H9 (cell line): ENCODE measurements at regions not wholly inside any gene's neighbourhood (a gene's known extent, or its start where the extent isn't known, plus 50 kb on each side); places are given as distances from the start of the nearest gene placed in this dataset.
"Not testable (repeated sequence)": the region's sequence is repeated elsewhere in the genome, so short reads cannot be mapped to it uniquely, and the experiment has no call there.

Experiments used
- DNase-seq: peaks from one replicate; pipeline ENCODE4 v3.0.0-alpha.2; 2017
- H2AFZ ChIP-seq: one replicate; pipeline ENCODE4 v1.6.1; 2013; ENCODE audit warnings: mild to moderate bottlenecking, low read length, control low read depth, moderate library complexity
- H2AK5ac ChIP-seq: 2 replicates; pipeline ENCODE4 v1.6.1; 2013; ENCODE audit warnings: low read length, control low read depth, mixed read lengths; ENCODE audit not compliant: insufficient read length
- H2BK120ac ChIP-seq: one replicate; pipeline ENCODE4 v1.6.1; 2013; ENCODE audit warnings: low read depth, mild to moderate bottlenecking, low read length, control low read depth, inconsistent platforms; ENCODE audit not compliant: poor library complexity, severe bottlenecking
- H2BK12ac ChIP-seq: 2 replicates; pipeline ENCODE4 v1.6.1; 2013; ENCODE audit warnings: low read length, control low read depth, mixed read lengths, low read depth; ENCODE audit not compliant: insufficient read length
- H2BK15ac ChIP-seq: 2 replicates; pipeline ENCODE4 v1.6.1; 2013; ENCODE audit warnings: low read depth, low read length, control low read depth
- H2BK20ac ChIP-seq: one replicate; pipeline ENCODE4 v1.6.1; 2013; ENCODE audit warnings: low read depth, mild to moderate bottlenecking, low read length, control low read depth, inconsistent platforms; ENCODE audit not compliant: poor library complexity, severe bottlenecking
- H2BK5ac ChIP-seq: 2 replicates; pipeline ENCODE4 v1.6.1; 2013; ENCODE audit warnings: low read length, control low read depth, mixed read lengths; ENCODE audit not compliant: insufficient read length
- H3K14ac ChIP-seq: 2 replicates; pipeline ENCODE4 v1.6.1; 2013; ENCODE audit warnings: low read length, control low read depth; ENCODE audit not compliant: insufficient read depth
- H3K18ac ChIP-seq: 2 replicates; pipeline ENCODE4 v1.6.1; 2013; ENCODE audit warnings: low read depth, mild to moderate bottlenecking, mixed read lengths, low read length, control low read depth; ENCODE audit not compliant: insufficient read length
- H3K23ac ChIP-seq: 2 replicates; pipeline ENCODE4 v1.6.1; 2013; ENCODE audit warnings: low read length, control low read depth, mixed read lengths, low read depth; ENCODE audit not compliant: insufficient read length
- H3K23me2 ChIP-seq: 2 replicates; pipeline ENCODE4 v1.6.1; 2013; ENCODE audit warnings: low read depth, mild to moderate bottlenecking, mixed read lengths, low read length, control low read depth; ENCODE audit not compliant: insufficient read length, poor library complexity, severe bottlenecking
- H3K27ac ChIP-seq: 2 replicates; pipeline ENCODE4 v1.5.1; 2013; ENCODE audit warnings: low read length, control low read depth, mixed read lengths, low read depth; ENCODE audit not compliant: insufficient read length
- H3K27me3 ChIP-seq: 2 replicates; pipeline ENCODE4 v1.6.1; 2013; ENCODE audit warnings: low read length, control low read depth, inconsistent platforms; ENCODE audit not compliant: insufficient read depth
- H3K4ac ChIP-seq: 2 replicates; pipeline ENCODE4 v1.6.1; 2013; ENCODE audit warnings: low read depth, mild to moderate bottlenecking, control low read depth, inconsistent platforms, low read length, moderate library complexity
- H3K4me1 ChIP-seq: 2 replicates; pipeline ENCODE4 v1.6.1; 2013; ENCODE audit warnings: low read length, control low read depth, inconsistent platforms; ENCODE audit not compliant: insufficient read depth
- H3K4me2 ChIP-seq: 2 replicates; pipeline ENCODE4 v1.6.1; 2013; ENCODE audit warnings: low read length, control low read depth, mixed read lengths; ENCODE audit not compliant: insufficient read length, insufficient read depth
- H3K56ac ChIP-seq: 2 replicates; pipeline ENCODE4 v1.6.1; 2013; ENCODE audit warnings: low read depth, mild to moderate bottlenecking, mixed read lengths, low read length, control low read depth; ENCODE audit not compliant: insufficient read length
- H3K79me1 ChIP-seq: 2 replicates; pipeline ENCODE4 v1.6.1; 2013; ENCODE audit warnings: low read depth, mild to moderate bottlenecking, moderate library complexity, low read length, control low read depth, inconsistent platforms; ENCODE audit not compliant: insufficient read depth, poor library complexity, severe bottlenecking
- H3K79me2 ChIP-seq: 2 replicates; pipeline ENCODE4 v1.6.1; 2013; ENCODE audit warnings: low read length, control low read depth, inconsistent platforms; ENCODE audit not compliant: insufficient read depth
- H3K9ac ChIP-seq: 2 replicates; pipeline ENCODE4 v1.6.1; 2013; ENCODE audit warnings: low read length, control low read depth, mixed read lengths; ENCODE audit not compliant: insufficient read length; ENCODE audit errors: extremely low read depth
- H3K9me3 ChIP-seq: one replicate; pipeline ENCODE4 v1.6.1; 2013; ENCODE audit warnings: low read depth, low read length, inconsistent platforms; ENCODE audit not compliant: control insufficient read depth
- H3T11ph ChIP-seq: one replicate; pipeline ENCODE4 v1.6.1; 2013; ENCODE audit warnings: mild to moderate bottlenecking, low read length, control low read depth, inconsistent platforms
- H4K20me1 ChIP-seq: one replicate; pipeline ENCODE4 v1.6.1; 2013; ENCODE audit not compliant: control insufficient read depth, insufficient read length, insufficient read depth
- H4K5ac ChIP-seq: 2 replicates; pipeline ENCODE4 v1.6.1; 2013; ENCODE audit warnings: low read depth, mild to moderate bottlenecking, mixed read lengths, low read length, control low read depth; ENCODE audit not compliant: insufficient read length
- H4K8ac ChIP-seq: replicated peaks from 2 replicates; pipeline ENCODE4 v1.6.1; 2013; ENCODE audit warnings: low read length, control low read depth, mixed read lengths, low read depth; ENCODE audit not compliant: insufficient read length
- H4K91ac ChIP-seq: 2 replicates; pipeline ENCODE4 v1.6.1; 2013; ENCODE audit warnings: low read depth, mild to moderate bottlenecking, moderate library complexity, mixed read lengths, low read length, control low read depth; ENCODE audit not compliant: insufficient read length
- H3K27ac Mint-ChIP-seq, 3 experiments: 2 replicates in 2 of 3; 3 replicates in 1 of 3; pipeline ENCODE4 v1.8.0; 2020 to 2021; ENCODE audit warnings: mixed read lengths in 3 of 3, mild to moderate bottlenecking in 1 of 3, moderate library complexity in 1 of 3
- H3K27me3 Mint-ChIP-seq: 2 replicates; pipeline ENCODE4 v1.8.0; 2021; ENCODE audit warnings: low read depth, mild to moderate bottlenecking, moderate library complexity, mixed read lengths
- H3K36me3 Mint-ChIP-seq, 3 experiments: 2 replicates in 2 of 3; 3 replicates in 1 of 3; pipeline ENCODE4 v1.8.0; 2020 to 2021; ENCODE audit warnings: low read depth in 3 of 3, mixed read lengths in 3 of 3; ENCODE audit not compliant: insufficient read depth in 1 of 3
- H3K4me1 Mint-ChIP-seq, 2 experiments: 2 replicates each; pipeline ENCODE4 v1.8.0; 2020; ENCODE audit warnings: mixed read lengths in 2 of 2
- H3K4me3 Mint-ChIP-seq, 2 experiments: 2 replicates in 1 of 2; 3 replicates in 1 of 2; pipeline ENCODE4 v1.8.0; 2020 to 2021; ENCODE audit warnings: mild to moderate bottlenecking in 2 of 2, mixed read lengths in 2 of 2, moderate library complexity in 1 of 2
- H3K9me3 Mint-ChIP-seq, 2 experiments: 2 replicates in 1 of 2; 3 replicates in 1 of 2; pipeline ENCODE4 v1.8.0; 2020; ENCODE audit warnings: mild to moderate bottlenecking in 2 of 2, mixed read lengths in 2 of 2, moderate library complexity in 1 of 2
- WGBS: extraction: QIAGEN DNeasy Blood & Tissue Kit; methylation state at CpG from one replicate; pipeline ENCODE4 v1.1.7; 2013; ENCODE audit warnings: missing lambda C conversion rate, low lambda C conversion rate, mixed read lengths; ENCODE audit not compliant: insufficient read length; ENCODE audit errors: extremely low coverage; 5-methylcytosine and 5-hydroxymethylcytosine counted together

DNA sequence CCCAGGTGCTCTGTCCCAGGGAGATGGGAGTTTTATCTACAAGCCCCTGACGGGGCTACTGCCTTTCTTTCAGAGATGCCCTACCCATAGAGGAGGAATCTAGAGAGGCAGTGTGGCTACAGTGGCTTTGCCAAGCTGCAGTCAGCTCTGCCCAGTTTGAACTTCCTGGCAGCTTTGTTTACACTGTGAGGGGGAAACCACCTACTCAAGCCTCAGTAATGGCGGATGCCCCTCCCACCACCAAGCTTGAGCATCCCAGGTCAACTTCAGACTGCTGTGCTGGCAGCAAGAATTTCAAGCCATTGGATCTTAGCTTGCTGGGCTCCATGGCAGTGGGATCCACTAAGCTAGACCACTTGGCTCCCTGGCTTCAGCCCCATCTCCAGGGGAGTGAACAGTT lies 53.1 kb upstream of the TMEM252 start:
- not testable (repeated sequence) for H3T11ph ChIP-seq, H4K8ac ChIP-seq, H3K27ac Mint-ChIP-seq, H3K4me1 ChIP-seq, H3K9me3 ChIP-seq, H3K4ac ChIP-seq, H4K5ac ChIP-seq, H2BK15ac ChIP-seq, H3K4me2 ChIP-seq, H3K9me3 Mint-ChIP-seq, DNase-seq, H4K20me1 ChIP-seq, H2BK5ac ChIP-seq, H3K27ac ChIP-seq, H4K91ac ChIP-seq, H3K27me3 ChIP-seq, H3K79me1 ChIP-seq, H2AFZ ChIP-seq, H3K23ac ChIP-seq, H2BK120ac ChIP-seq, H3K23me2 ChIP-seq, H3K36me3 Mint-ChIP-seq, H3K4me1 Mint-ChIP-seq, H3K18ac ChIP-seq, H3K56ac ChIP-seq, H2BK20ac ChIP-seq, H3K14ac ChIP-seq, H3K4me3 Mint-ChIP-seq, H3K79me2 ChIP-seq, H3K9ac ChIP-seq, H2AK5ac ChIP-seq, H2BK12ac ChIP-seq
- H3K27me3 Mint-ChIP-seq: peaks cover 21% of the 10 kb centered on the region
- WGBS: no CpG with 5 or more reads among the region's 2 CpGs
